AG09319 (cell line): ENCODE measurements at regions not wholly inside any gene's neighbourhood (a gene's known extent, or its start where the extent isn't known, plus 50 kb on each side); places are given as distances from the start of the nearest gene placed in this dataset.
"Not testable (repeated sequence)": the region's sequence is repeated elsewhere in the genome, so short reads cannot be mapped to it uniquely, and the experiment has no call there.

Experiments used
- DNase-seq: peaks from one replicate; pipeline ENCODE4 v3.0.0-alpha.2; 2010; ENCODE audit warnings: low read depth; ENCODE audit errors: extremely low read depth
- CTCF ChIP-seq: IDR thresholded peaks from 2 replicates; pipeline ENCODE4 v1.5.1; 2011; ENCODE audit warnings: low read depth, mild to moderate bottlenecking, inconsistent platforms, low read length, moderate library complexity

- peak; percentile 55 for DNase-seq
- TF ChIP-seq CTCF, result peak; percentile 54
Observed at GRCh38 chr7:68629-69028, 123.7 kb upstream of the FAM20C start.

- not testable (repeated sequence) for DNase-seq
Observed at GRCh38 chr7:69052-69451, 123.3 kb upstream of the FAM20C start.

- DNase-seq, result not testable (repeated sequence)
Observed at GRCh38 chr7:69499-70123, 122.8 kb upstream of the FAM20C start.

GRCh38 chr7:70207-70606 lies 122.2 kb upstream of the FAM20C start:
- not testable (repeated sequence) for DNase-seq

- DNase-seq, result not testable (repeated sequence)
Observed at GRCh38 chr7:70989-71388, 121.4 kb upstream of the FAM20C start.

GRCh38 chr7:72266-73057 lies 119.9 kb upstream of the FAM20C start:
- not testable (repeated sequence) for DNase-seq

GRCh38 chr7:73058-73331 lies 119.4 kb upstream of the FAM20C start:
- not testable (repeated sequence) for DNase-seq

- not testable (repeated sequence) for DNase-seq
Observed at GRCh38 chr7:74008-74540, 118.3 kb upstream of the FAM20C start.

- DNase-seq, result not testable (repeated sequence)
Observed at GRCh38 chr7:75511-75910, 116.9 kb upstream of the FAM20C start.

- DNase-seq, result not testable (repeated sequence)
Observed at GRCh38 chr7:76202-76601, 116.2 kb upstream of the FAM20C start.

- DNase-seq, result not testable (repeated sequence)
Observed at GRCh38 chr7:76829-77395, 115.5 kb upstream of the FAM20C start.

GRCh38 chr7:78862-79261 lies 113.5 kb upstream of the FAM20C start:
- not testable (repeated sequence) for DNase-seq

GRCh38 chr7:79400-80055 lies 112.8 kb upstream of the FAM20C start:
- not testable (repeated sequence) for DNase-seq

GRCh38 chr7:80259-81067 lies 111.9 kb upstream of the FAM20C start:
- TF ChIP-seq CTCF, result no peak
- DNase-seq, result no peak
